HCT116 (cell line): ENCODE measurements at regions not wholly inside any gene's neighbourhood (a gene's known extent, or its start where the extent isn't known, plus 50 kb on each side); places are given as distances from the start of the nearest gene placed in this dataset.

Source experiments
- ATAC-seq: fragments of 200-7000 bp; cut with Tn5 transposase; 2 replicates; pipeline ENCODE4 v1.9.1; 2020; ENCODE audit warnings: mild to moderate bottlenecking, moderate library complexity
- BruUV-seq: library from RNA; stranded (reverse); fragments of 400-500 nt; replicated peaks from 2 replicates; lab custom pipeline; 2021; lab: Mats Ljungman, UMichigan
- CTCF ChIA-PET: fragments of 300-600 bp; sonication (Branson Sonifier 250); formaldehyde crosslinking; loops from one replicate; lab custom pipeline; 2021; ENCODE audit warnings: antibody characterized with exemption; lab: Charles Lee
- POLR2A ChIA-PET: fragments of 300-600, 350-600 bp; sonication (Branson Sonifier 250); formaldehyde crosslinking; loops from one replicate; lab custom pipeline; 2021; ENCODE audit warnings: antibody characterized with exemption; lab: Charles Lee
- RAD21 ChIA-PET, 2 experiments: fragments of 300-600 bp; sonication (Branson Sonifier 250); formaldehyde crosslinking; loops; one replicate each; lab custom pipeline; 2023; ENCODE audit warnings: low total read pairs in 2 of 2; ENCODE audit not compliant: uncharacterized antibody in 2 of 2, unreplicated experiment in 2 of 2, low non-redundant PET in 1 of 2; lab: Charles Lee
- DNase-seq: peaks from one replicate; pipeline ENCODE4 v3.0.0-alpha.2; 2010; ENCODE audit warnings: low read depth, low spot score
- H2AFZ ChIP-seq: fragments of 200-600 bp; shearing (Covaris generic), sonication (generic); 2 replicates; pipeline ENCODE4 v1.6.1; 2017; ENCODE audit warnings: low read depth, mixed run types, mixed read lengths, antibody characterized with exemption, low read length; ENCODE audit not compliant: poor library complexity, severe bottlenecking
- H3K27ac ChIP-seq: 2 replicates; pipeline ENCODE4 v1.5.1; 2012; ENCODE audit warnings: low read depth, low read length
- H3K27me3 ChIP-seq: fragments of 200-600 bp; sonication (generic); 2 replicates; pipeline ENCODE4 v1.6.1; 2016; ENCODE audit warnings: mixed run types, low read length, mixed read lengths; ENCODE audit not compliant: insufficient read depth
- H3K36me3 ChIP-seq, 2 experiments: fragments of 200-500 bp in 1 of 2; fragments of 200-600 bp in 1 of 2; sonication (Bioruptor generic) in 1 of 2; sonication (generic) in 1 of 2; 2 replicates each; pipeline versions ENCODE4 v1.5.1 to v1.6.1; 2014 to 2016; ENCODE audit warnings: low read length in 2 of 2, inconsistent platforms in 1 of 2, mixed read lengths in 1 of 2, mixed run types in 1 of 2; ENCODE audit not compliant: insufficient read depth in 2 of 2, control insufficient read depth in 1 of 2
- H3K4me1 ChIP-seq, 2 experiments: fragments of 200-600 bp in 1 of 2; sonication (generic) in 1 of 2; 2 replicates each; pipeline versions ENCODE4 v1.5.1 to v1.6.1; 2012 to 2017; ENCODE audit warnings: low read length in 2 of 2, inconsistent platforms in 1 of 2, mild to moderate bottlenecking in 1 of 2, mixed read lengths in 1 of 2, mixed run types in 1 of 2, moderate library complexity in 1 of 2; ENCODE audit not compliant: insufficient read depth in 2 of 2, control insufficient read depth in 1 of 2
- H3K4me2 ChIP-seq: fragments of 200-600 bp; sonication (generic); 2 replicates; pipeline ENCODE4 v1.6.1; 2017; ENCODE audit warnings: mixed run types, low read length, mixed read lengths
- H3K4me3 ChIP-seq, 2 experiments: fragments of 200-600 bp in 1 of 2; sonication (generic) in 1 of 2; replicated peaks in 1 of 2; 2 replicates each; pipeline ENCODE4 v1.5.1; 2011 to 2016; ENCODE audit warnings: low read length in 2 of 2, control low read depth in 1 of 2, low read depth in 1 of 2, mild to moderate bottlenecking in 1 of 2, mixed read lengths in 1 of 2, mixed run types in 1 of 2
- H3K79me2 ChIP-seq: fragments of 200-600 bp; sonication (generic); 2 replicates; pipeline ENCODE4 v1.6.1; 2017; ENCODE audit warnings: mild to moderate bottlenecking, mixed run types, low read length, moderate library complexity, mixed read lengths; ENCODE audit not compliant: insufficient read depth
- H3K9ac ChIP-seq: fragments of 200-600 bp; sonication (generic); 2 replicates; pipeline ENCODE4 v1.6.1; 2016; ENCODE audit warnings: low read length, mixed read lengths
- H3K9me2 ChIP-seq: fragments of 200-600 bp; sonication (generic), shearing (Covaris generic); 2 replicates; pipeline ENCODE4 v1.6.1; 2017; ENCODE audit warnings: mixed run types, mild to moderate bottlenecking, moderate library complexity; ENCODE audit not compliant: insufficient read depth
- H3K9me3 ChIP-seq, 2 experiments: fragments of 200-500 bp in 1 of 2; fragments of 200-600 bp in 1 of 2; sonication (Bioruptor generic) in 1 of 2; sonication (generic) in 1 of 2; 2 replicates each; pipeline ENCODE4 v1.6.1; 2014 to 2017; ENCODE audit warnings: low read length in 2 of 2, mixed read lengths in 2 of 2, inconsistent platforms in 1 of 2, low read depth in 1 of 2, mild to moderate bottlenecking in 1 of 2, mixed run types in 1 of 2, moderate library complexity in 1 of 2; ENCODE audit not compliant: control insufficient read depth in 1 of 2, insufficient read depth in 1 of 2
- H4K20me1 ChIP-seq: fragments of 200-600 bp; sonication (generic), shearing (Covaris generic); 2 replicates; pipeline ENCODE4 v1.6.1; 2017; ENCODE audit warnings: mixed run types, mild to moderate bottlenecking, moderate library complexity; ENCODE audit not compliant: insufficient read depth
- CEBPB ChIP-seq: IDR thresholded peaks from 2 replicates; pipeline ENCODE4 v1.6.1; 2012; ENCODE audit warnings: low read depth
- CTCF ChIP-seq, 3 experiments: fragments of 200-600 bp in 1 of 3; sonication (generic) in 1 of 3; IDR thresholded peaks in 2 of 3; conservative IDR thresholded peaks in 1 of 3; 2 replicates each; pipeline ENCODE4 v1.5.1; 2012 to 2017; ENCODE audit warnings: low read depth in 2 of 3, low read length in 2 of 3, antibody characterized with exemption in 1 of 3, borderline replicate concordance in 1 of 3, control low read depth in 1 of 3, mild to moderate bottlenecking in 1 of 3, mixed read lengths in 1 of 3, mixed run types in 1 of 3, moderate library complexity in 1 of 3; ENCODE audit not compliant: insufficient read depth in 1 of 3
- EGR1 ChIP-seq: IDR thresholded peaks from 2 replicates; pipeline ENCODE4 v1.6.1; 2012; ENCODE audit warnings: low read depth
- ELF1 ChIP-seq: IDR thresholded peaks from 2 replicates; pipeline ENCODE4 v1.6.1; 2012; ENCODE audit warnings: low read depth, borderline replicate concordance
- JUND ChIP-seq: IDR thresholded peaks from 2 replicates; pipeline ENCODE4 v1.6.1; 2012
- MAX ChIP-seq: IDR thresholded peaks from 2 replicates; pipeline ENCODE4 v1.6.1; 2012
- SP1 ChIP-seq: IDR thresholded peaks from 2 replicates; pipeline ENCODE4 v1.6.1; 2012; ENCODE audit warnings: low read depth
- SRF ChIP-seq: IDR thresholded peaks from 2 replicates; pipeline ENCODE4 v1.6.1; 2012; ENCODE audit warnings: low read depth
- ZNF274 ChIP-seq: fragments of 200-500 bp; sonication (Bioruptor generic); IDR thresholded peaks from 2 replicates; pipeline ENCODE4 v1.6.1; 2014; ENCODE audit warnings: mild to moderate bottlenecking, low read depth, low read length, inconsistent platforms
- intact Hi-C: fragments of 100-400 bp; cut with micrococcal nuclease; formaldehyde crosslinking; loops from 2 replicates; pipeline ENCODE4 v1.10.0; 2022

- POLR2A ChIA-PET = no interaction called here
- no TSS peak for BruUV-seq
- DNase-seq = no peak
- intact Hi-C loops = no loop called here
- Histone ChIP-seq H3K4me3 (no peak overlapping the region), H3K9me2 (peaks cover 3% of the 10 kb centered on the region; the same call in 1 of the 2 replicates), H3K36me3 (no peaks in the 10 kb centered on the region), H3K79me2 (no peaks in the 10 kb centered on the region), H3K27ac (no peak overlapping the region), H3K4me2 (no peak overlapping the region), H3K9ac (no peak overlapping the region), H3K4me1 (peaks cover 0 to 10% of the 10 kb centered on the region in 2 experiments; a peak in 2 of 4 replicates), H3K27me3 (peaks cover 11% of the 10 kb centered on the region), H2AFZ (no peak overlapping the region), H4K20me1 (no peaks in the 10 kb centered on the region), H3K9me3 (no peaks in the 10 kb centered on the region)
- RAD21 ChIA-PET = no interaction called here
- CTCF ChIA-PET = no interaction called here
- TF ChIP-seq SRF = no peak
- TF ChIP-seq ZNF274 = no peak
- no peak for TF ChIP-seq CTCF (IDR thresholded peaks at IDR 0.05 in 2 of 3, conservative IDR thresholded peaks at IDR 0.05 in 1 of 3; ENCODE audit: borderline replicate concordance in 1 of 3, insufficient read depth in 1 of 3, low read depth in 2 of 3, low read length in 2 of 3)
- TF ChIP-seq ELF1 = no peak
- no peak for TF ChIP-seq MAX
- no peak for TF ChIP-seq SP1
- no peak for TF ChIP-seq JUND
- TF ChIP-seq EGR1 = no peak
- TF ChIP-seq CEBPB = no peak
- ATAC-seq = no peak
Measured at GRCh38 chr9:19512103-19512832, 103.5 kb downstream of the ACER2 start.
